Caco-2 (cell line): ENCODE measurements at regions not wholly inside any gene's neighbourhood (a gene's known extent, or its start where the extent isn't known, plus 50 kb on each side); places are given as distances from the start of the nearest gene placed in this dataset.

Experiments
- BruUV-seq: library from RNA; stranded (reverse); fragments of 400-500 nt; replicated peaks from 2 replicates; lab custom pipeline; 2021; lab: Mats Ljungman, UMichigan
- CTCF ChIA-PET: fragments of 300-600 bp; sonication (Branson Sonifier 250); formaldehyde crosslinking; loops from one replicate; lab custom pipeline; 2022; ENCODE audit warnings: antibody characterized with exemption; lab: Charles Lee
- POLR2A ChIA-PET: fragments of 300-600 bp; sonication (Branson Sonifier 250); formaldehyde crosslinking; loops from one replicate; lab custom pipeline; 2022; ENCODE audit warnings: antibody characterized with exemption; lab: Charles Lee
- DNase-seq, 2 experiments: peaks; one replicate each; pipeline versions ENCODE4 v3.0.0 to v3.0.0-alpha.2; 2020 to 2022
- H3K27me3 ChIP-seq: replicated peaks from 2 replicates; pipeline ENCODE4 v1.6.0; 2011; ENCODE audit warnings: low read length; ENCODE audit not compliant: control insufficient read depth, insufficient read depth
- H3K36me3 ChIP-seq: 2 replicates; pipeline ENCODE4 v1.5.1; 2011; ENCODE audit warnings: low read length; ENCODE audit not compliant: control insufficient read depth, insufficient read depth
- H3K4me1 ChIP-seq: fragments of 250-450 bp; sonication (Bioruptor Pico); 2 replicates; pipeline ENCODE4 v1.5.1; 2020; ENCODE audit warnings: mild to moderate bottlenecking
- H3K4me3 ChIP-seq: 2 replicates; pipeline ENCODE4 v1.5.1; 2011; ENCODE audit warnings: low read depth, mild to moderate bottlenecking, control low read depth, low read length
- H3K9me3 ChIP-seq: fragments of 250-450 bp; sonication (Bioruptor Pico); 2 replicates; pipeline ENCODE4 v1.5.1; 2020; ENCODE audit warnings: mild to moderate bottlenecking, moderate library complexity
- H3K27ac Mint-ChIP-seq: one replicate; pipeline ENCODE4 v1.8.0; 2022; ENCODE audit warnings: mixed read lengths; ENCODE audit not compliant: unreplicated experiment
- H3K27me3 Mint-ChIP-seq: one replicate; pipeline ENCODE4 v1.8.0; 2022; ENCODE audit warnings: mixed read lengths; ENCODE audit not compliant: insufficient read depth, unreplicated experiment
- H3K36me3 Mint-ChIP-seq: one replicate; pipeline ENCODE4 v1.8.0; 2022; ENCODE audit warnings: mild to moderate bottlenecking, mixed read lengths; ENCODE audit not compliant: insufficient read depth, unreplicated experiment
- H3K4me1 Mint-ChIP-seq: one replicate; pipeline ENCODE4 v1.8.0; 2022; ENCODE audit warnings: low read depth, mixed read lengths; ENCODE audit not compliant: unreplicated experiment
- H3K4me3 Mint-ChIP-seq: one replicate; pipeline ENCODE4 v1.8.0; 2022; ENCODE audit warnings: mild to moderate bottlenecking, moderate library complexity, mixed read lengths; ENCODE audit not compliant: unreplicated experiment
- H3K9me3 Mint-ChIP-seq: one replicate; pipeline ENCODE4 v1.8.0; 2022; ENCODE audit warnings: mixed read lengths; ENCODE audit not compliant: unreplicated experiment
- intact Hi-C: fragments of 100-400 bp; cut with micrococcal nuclease; formaldehyde crosslinking; loops from one replicate; pipeline ENCODE4 v1.10.0; 2022; ENCODE audit not compliant: unreplicated experiment
- TF ChIP-seq, protein P1 (sequence below), 2 experiments: fragments of 200-600 bp in 1 of 2; IDR thresholded peaks; 1 replicate in 1 of 2; 2 replicates in 1 of 2; pipeline versions ENCODE4 v1.5.1 to v1.8.0; 2011 to 2022; ENCODE audit warnings: antibody characterized with exemption in 1 of 2, control low read depth in 1 of 2, inconsistent platforms in 1 of 2, low read depth in 1 of 2, low read length in 1 of 2, mild to moderate bottlenecking in 1 of 2, moderate library complexity in 1 of 2; ENCODE audit not compliant: insufficient read depth in 1 of 2, severe bottlenecking in 1 of 2, unreplicated experiment in 1 of 2

DNA sequence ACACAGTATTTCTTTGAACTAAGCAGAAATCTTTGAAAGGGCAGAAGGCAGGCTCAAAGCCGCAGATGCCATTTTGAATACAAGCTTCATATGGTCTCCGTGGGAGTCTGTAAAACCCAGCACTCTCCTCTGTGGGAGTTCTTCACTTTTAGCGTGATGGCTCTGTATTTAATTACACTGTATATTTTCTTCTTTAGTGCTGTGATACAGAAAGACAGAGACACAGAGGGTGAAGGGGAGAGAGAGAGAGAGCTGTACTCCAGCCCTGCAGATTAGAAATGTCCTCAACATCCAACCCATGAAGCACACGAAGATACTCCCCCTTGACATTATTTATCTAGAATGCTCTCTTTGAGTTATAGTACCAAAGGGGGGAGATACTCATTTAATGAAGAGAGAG lies 752.6 kb upstream of the NR2F2 start:
- H3K4me3 ChIP-seq: no peak overlapping the region
- POLR2A ChIA-PET: no interaction called here
- H3K36me3 ChIP-seq: no peaks in the 10 kb centered on the region
- Mint-ChIP-seq H3K4me1 (no peaks in the 10 kb centered on the region), H3K4me3 (no peak overlapping the region), H3K36me3 (no peaks in the 10 kb centered on the region), H3K27ac (no peak overlapping the region), H3K9me3 (no peaks in the 10 kb centered on the region), H3K27me3 (peaks cover 3% of the 10 kb centered on the region)
- TF ChIP-seq, protein P1, sequence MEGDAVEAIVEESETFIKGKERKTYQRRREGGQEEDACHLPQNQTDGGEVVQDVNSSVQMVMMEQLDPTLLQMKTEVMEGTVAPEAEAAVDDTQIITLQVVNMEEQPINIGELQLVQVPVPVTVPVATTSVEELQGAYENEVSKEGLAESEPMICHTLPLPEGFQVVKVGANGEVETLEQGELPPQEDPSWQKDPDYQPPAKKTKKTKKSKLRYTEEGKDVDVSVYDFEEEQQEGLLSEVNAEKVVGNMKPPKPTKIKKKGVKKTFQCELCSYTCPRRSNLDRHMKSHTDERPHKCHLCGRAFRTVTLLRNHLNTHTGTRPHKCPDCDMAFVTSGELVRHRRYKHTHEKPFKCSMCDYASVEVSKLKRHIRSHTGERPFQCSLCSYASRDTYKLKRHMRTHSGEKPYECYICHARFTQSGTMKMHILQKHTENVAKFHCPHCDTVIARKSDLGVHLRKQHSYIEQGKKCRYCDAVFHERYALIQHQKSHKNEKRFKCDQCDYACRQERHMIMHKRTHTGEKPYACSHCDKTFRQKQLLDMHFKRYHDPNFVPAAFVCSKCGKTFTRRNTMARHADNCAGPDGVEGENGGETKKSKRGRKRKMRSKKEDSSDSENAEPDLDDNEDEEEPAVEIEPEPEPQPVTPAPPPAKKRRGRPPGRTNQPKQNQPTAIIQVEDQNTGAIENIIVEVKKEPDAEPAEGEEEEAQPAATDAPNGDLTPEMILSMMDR (IDR thresholded peaks at IDR 0.05; ENCODE audit: insufficient read depth in 1 of 2, low read depth in 1 of 2, low read length in 1 of 2, severe bottlenecking in 1 of 2, unreplicated experiment in 1 of 2): no peak
- CTCF ChIA-PET: no interaction called here
- BruUV-seq: no TSS peak
- intact Hi-C loops: no loop called here
- no peak for DNase-seq
- H3K9me3 ChIP-seq: no peaks in the 10 kb centered on the region
- no peaks in the 10 kb centered on the region for H3K27me3 ChIP-seq
- no peaks in the 10 kb centered on the region for H3K4me1 ChIP-seq

DNA sequence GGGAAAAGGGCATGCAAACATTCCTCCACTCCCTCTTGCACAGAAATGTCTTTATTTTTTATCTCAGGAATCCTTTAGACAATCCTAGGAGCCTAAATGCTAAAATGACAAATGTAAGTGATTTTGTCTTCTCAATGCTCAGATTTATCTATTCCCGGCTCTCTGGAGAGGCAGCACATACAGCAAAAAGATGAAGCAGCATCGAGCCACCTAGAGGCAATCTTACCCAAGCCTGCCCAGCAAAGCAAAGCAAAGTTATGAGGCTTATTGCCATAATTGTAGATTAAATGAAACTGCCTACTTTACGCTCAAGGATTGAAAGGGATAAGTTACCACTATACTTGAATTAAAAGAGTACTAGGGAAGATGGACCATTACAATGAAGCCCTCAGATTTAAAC lies 750.4 kb upstream of the NR2F2 start:
- TF ChIP-seq, protein P1 (IDR thresholded peaks at IDR 0.05; ENCODE audit: insufficient read depth in 1 of 2, low read depth in 1 of 2, low read length in 1 of 2, severe bottlenecking in 1 of 2, unreplicated experiment in 1 of 2): no peak
- no peaks in the 10 kb centered on the region for H3K4me1 ChIP-seq
- Mint-ChIP-seq H3K27ac (no peak overlapping the region), H3K36me3 (no peaks in the 10 kb centered on the region), H3K4me3 (no peak overlapping the region), H3K27me3 (peaks cover 3% of the 10 kb centered on the region), H3K9me3 (peaks cover 7% of the 10 kb centered on the region), H3K4me1 (no peaks in the 10 kb centered on the region)
- ChIA-PET CTCF (no interaction called here), POLR2A (no interaction called here)
- intact Hi-C loops: no loop called here
- H3K4me3 ChIP-seq: no peak overlapping the region
- no peaks in the 10 kb centered on the region for H3K9me3 ChIP-seq
- no peak for DNase-seq
- no peaks in the 10 kb centered on the region for H3K27me3 ChIP-seq
- no TSS peak for BruUV-seq
- no peaks in the 10 kb centered on the region for H3K36me3 ChIP-seq

DNA sequence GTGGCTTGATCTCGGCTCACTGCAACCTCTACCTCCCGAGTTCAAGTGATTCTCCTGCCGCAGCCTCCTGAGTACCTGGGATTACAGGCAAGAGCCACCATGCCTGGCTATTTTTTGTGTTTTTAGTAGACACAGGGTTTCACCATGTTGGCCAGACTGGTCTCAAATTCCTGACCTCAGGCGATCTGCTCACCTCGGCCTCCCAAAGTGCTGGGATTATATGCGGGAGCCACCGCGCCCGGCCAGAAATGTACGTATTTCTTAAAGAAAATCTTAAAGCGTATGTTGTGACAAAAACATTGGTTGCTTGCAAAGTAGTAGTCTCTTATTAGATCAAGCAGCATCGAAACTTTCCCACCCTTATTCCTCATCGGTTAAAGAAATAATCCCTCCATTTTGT lies 748.9 kb upstream of the NR2F2 start:
- H3K9me3 ChIP-seq: no peaks in the 10 kb centered on the region
- no peaks in the 10 kb centered on the region for H3K27me3 ChIP-seq
- no peaks in the 10 kb centered on the region for H3K4me1 Mint-ChIP-seq
- no peak overlapping the region for H3K4me3 Mint-ChIP-seq
- H3K36me3 ChIP-seq: no peaks in the 10 kb centered on the region
- intact Hi-C loops: no loop called here
- ChIA-PET CTCF (no interaction called here), POLR2A (no interaction called here)
- no peaks in the 10 kb centered on the region for H3K4me1 ChIP-seq
- no TSS peak for BruUV-seq
- H3K27ac Mint-ChIP-seq: no peak overlapping the region
- no peak for DNase-seq
- no peak overlapping the region for H3K4me3 ChIP-seq
- peaks cover 6% of the 10 kb centered on the region for H3K27me3 Mint-ChIP-seq
- no peaks in the 10 kb centered on the region for H3K36me3 Mint-ChIP-seq
- H3K9me3 Mint-ChIP-seq: peaks cover 9% of the 10 kb centered on the region
- TF ChIP-seq, protein P1 (IDR thresholded peaks at IDR 0.05; ENCODE audit: insufficient read depth in 1 of 2, low read depth in 1 of 2, low read length in 1 of 2, severe bottlenecking in 1 of 2, unreplicated experiment in 1 of 2): no peak
